ENCODE measurements at regions not wholly inside any gene's neighbourhood (a gene's known extent, or its start where the extent isn't known, plus 50 kb on each side); places are given as distances from the start of the nearest gene placed in this dataset.

GRCh38 chr3:18657858-18658820 is 233.0 kb upstream of the SATB1 start:
- no peaks in the 10 kb centered on the region for H3K9me3 Mint-ChIP-seq
- H3K27ac ChIP-seq: no peak overlapping the region
- no peaks in the 10 kb centered on the region for H3F3A ChIP-seq (ENCODE audit: low read depth)
- H2AFZ ChIP-seq (replicated peaks): no peak overlapping the region
- H4K20me1 ChIP-seq (ENCODE audit: low read depth): no peaks in the 10 kb centered on the region
- H3K4me2 ChIP-seq: no peak overlapping the region
- no peak overlapping the region for H3K27ac Mint-ChIP-seq
- no peak overlapping the region for H3K9ac ChIP-seq
- no peaks in the 10 kb centered on the region for H3K36me3 ChIP-seq
- no peaks in the 10 kb centered on the region for H3K4me1 ChIP-seq
- no peak overlapping the region for H3K4me3 Mint-ChIP-seq
- DNase-seq (ENCODE audit: low spot score): no peak
- no peak overlapping the region for H3K4me3 ChIP-seq
- no peaks in the 10 kb centered on the region for H3K79me2 ChIP-seq (ENCODE audit: low read depth)
- TF ChIP-seq EZH2 (IDR thresholded peaks at IDR 0.05) (no peak), EZH2phosphoT487 (IDR thresholded peaks at IDR 0.05) (no peak), CTCF (IDR thresholded peaks at IDR 0.05) (no peak)
- H3K9me3 ChIP-seq (ENCODE audit: low read depth): no peaks in the 10 kb centered on the region
- no peaks in the 10 kb centered on the region for H3K27me3 ChIP-seq
- no peaks in the 10 kb centered on the region for H3K36me3 Mint-ChIP-seq
- no peaks in the 10 kb centered on the region for H3K4me1 Mint-ChIP-seq
- peaks cover 3% of the 10 kb centered on the region for H3K27me3 Mint-ChIP-seq (ENCODE audit: insufficient read depth, low read depth)

- Histone ChIP-seq H3K79me2 (ENCODE audit: low read depth) (no peaks in the 10 kb centered on the region), H3K27me3 (no peaks in the 10 kb centered on the region), H4K20me1 (ENCODE audit: low read depth) (no peaks in the 10 kb centered on the region), H3K27ac (no peak overlapping the region), H3K4me3 (no peak overlapping the region), H3K4me1 (no peaks in the 10 kb centered on the region), H3K4me2 (no peak overlapping the region), H3K9ac (no peak overlapping the region), H2AFZ (replicated peaks) (no peak overlapping the region), H3K36me3 (no peaks in the 10 kb centered on the region), H3F3A (ENCODE audit: low read depth) (no peaks in the 10 kb centered on the region), H3K9me3 (ENCODE audit: low read depth) (no peaks in the 10 kb centered on the region)
- no peak overlapping the region for H3K4me3 Mint-ChIP-seq
- peaks cover 3% of the 10 kb centered on the region for H3K27me3 Mint-ChIP-seq (ENCODE audit: insufficient read depth, low read depth)
- DNase-seq (ENCODE audit: low spot score): no peak
- TF ChIP-seq EZH2 (IDR thresholded peaks at IDR 0.05): no peak
- no peak for TF ChIP-seq CTCF (IDR thresholded peaks at IDR 0.05)
- no peak for TF ChIP-seq EZH2phosphoT487 (IDR thresholded peaks at IDR 0.05)
- no peaks in the 10 kb centered on the region for H3K36me3 Mint-ChIP-seq
- no peaks in the 10 kb centered on the region for H3K9me3 Mint-ChIP-seq
- no peaks in the 10 kb centered on the region for H3K4me1 Mint-ChIP-seq
- H3K27ac Mint-ChIP-seq: no peak overlapping the region
Observed at GRCh38 chr3:18656866-18657265, 231.7 kb upstream of the SATB1 start.

- Histone ChIP-seq H3K36me3 (no peaks in the 10 kb centered on the region), H4K20me1 (ENCODE audit: low read depth) (no peaks in the 10 kb centered on the region), H3K27me3 (no peaks in the 10 kb centered on the region), H3K4me2 (no peak overlapping the region), H3F3A (ENCODE audit: low read depth) (no peaks in the 10 kb centered on the region), H3K27ac (no peak overlapping the region), H3K4me3 (no peak overlapping the region), H3K9me3 (ENCODE audit: low read depth) (no peaks in the 10 kb centered on the region), H3K79me2 (ENCODE audit: low read depth) (no peaks in the 10 kb centered on the region), H3K9ac (no peak overlapping the region), H2AFZ (replicated peaks) (no peak overlapping the region), H3K4me1 (no peaks in the 10 kb centered on the region)
- DNase-seq (ENCODE audit: low spot score): no peak
- Mint-ChIP-seq H3K4me3 (no peak overlapping the region), H3K27ac (no peak overlapping the region), H3K4me1 (no peaks in the 10 kb centered on the region), H3K9me3 (no peaks in the 10 kb centered on the region), H3K27me3 (ENCODE audit: insufficient read depth, low read depth) (peaks cover 3% of the 10 kb centered on the region), H3K36me3 (no peaks in the 10 kb centered on the region)
- TF ChIP-seq CTCF (IDR thresholded peaks at IDR 0.05): no peak
- no peak for TF ChIP-seq EZH2 (IDR thresholded peaks at IDR 0.05)
- no peak for TF ChIP-seq EZH2phosphoT487 (IDR thresholded peaks at IDR 0.05)
Observed at GRCh38 chr3:18656410-18656809, 231.3 kb upstream of the SATB1 start.

All from neural progenitor cell (in vitro differentiated cells).